ENCODE measurements at regions not wholly inside any gene's neighbourhood (a gene's known extent, or its start where the extent isn't known, plus 50 kb on each side); places are given as distances from the start of the nearest gene placed in this dataset.

- Histone ChIP-seq H3K27me3 (no peaks in the 10 kb centered on the region), H3K27ac (no peak overlapping the region), H3K4me1 (no peaks in the 10 kb centered on the region), H3K9me3 (no peaks in the 10 kb centered on the region), H3K4me3 (no peak overlapping the region), H3K36me3 (no peaks in the 10 kb centered on the region)
- intact Hi-C loops (cut with DNase I): no loop called here
- no peak for DNase-seq
- TF ChIP-seq CTCF (IDR thresholded peaks at IDR 0.05): no peak
- ATAC-seq: no peak
These were observed 87.7 kb downstream of the SEM1 start for GRCh38 chr7:96621932-96622331.

GRCh38 chr7:96614154-96614867 lies 95.3 kb downstream of the SEM1 start:
- no peak for TF ChIP-seq CTCF (IDR thresholded peaks at IDR 0.05)
- ATAC-seq: no peak

GRCh38 chr7:96612034-96612433 lies 97.6 kb downstream of the SEM1 start:
- no peaks in the 10 kb centered on the region for H3K9me3 ChIP-seq
- DNase-seq: no peak
- ATAC-seq: no peak
- H3K36me3 ChIP-seq: no peaks in the 10 kb centered on the region
- intact Hi-C loops (cut with DNase I): no loop called here
- no peaks in the 10 kb centered on the region for H3K4me1 ChIP-seq
- H3K4me3 ChIP-seq: no peak overlapping the region
- H3K27me3 ChIP-seq: no peaks in the 10 kb centered on the region
- TF ChIP-seq CTCF (IDR thresholded peaks at IDR 0.05): no peak
- no peak overlapping the region for H3K27ac ChIP-seq

More at GRCh38 chr7:96614154-96614867, 95.3 kb downstream of the SEM1 start:
- Histone ChIP-seq H3K27ac (no peak overlapping the region), H3K36me3 (no peaks in the 10 kb centered on the region), H3K4me1 (no peaks in the 10 kb centered on the region), H3K9me3 (no peaks in the 10 kb centered on the region), H3K27me3 (no peaks in the 10 kb centered on the region), H3K4me3 (no peak overlapping the region)
- no peak for DNase-seq
- intact Hi-C loops (cut with DNase I): no loop called here

- ATAC-seq (no peak), DNase-seq (no peak)
- no peaks in the 10 kb centered on the region for H3K4me1 ChIP-seq
- H3K9me3 ChIP-seq: no peaks in the 10 kb centered on the region
- intact Hi-C loops (cut with DNase I): no loop called here
- no peak for TF ChIP-seq CTCF (IDR thresholded peaks at IDR 0.05)
- H3K36me3 ChIP-seq: no peaks in the 10 kb centered on the region
- H3K4me3 ChIP-seq: no peak overlapping the region
- no peaks in the 10 kb centered on the region for H3K27me3 ChIP-seq
- H3K27ac ChIP-seq: no peak overlapping the region
These were observed 104.5 kb downstream of the SEM1 start for GRCh38 chr7:96605045-96605716.

- DNase-seq (no peak), ATAC-seq (no peak)
- no peaks in the 10 kb centered on the region for H3K27me3 ChIP-seq
- intact Hi-C loops (cut with DNase I): no loop called here
- H3K27ac ChIP-seq: no peak overlapping the region
- H3K9me3 ChIP-seq: no peaks in the 10 kb centered on the region
- no peak overlapping the region for H3K4me3 ChIP-seq
- H3K36me3 ChIP-seq: no peaks in the 10 kb centered on the region
- no peaks in the 10 kb centered on the region for H3K4me1 ChIP-seq
- no peak for TF ChIP-seq CTCF (IDR thresholded peaks at IDR 0.05)
These were observed 110.2 kb downstream of the SEM1 start for GRCh38 chr7:96599288-96599936.

Measured in upper lobe of right lung (tissue), 1 donor.